ENCODE measurements at regions not wholly inside any gene's neighbourhood (a gene's known extent, or its start where the extent isn't known, plus 50 kb on each side); places are given as distances from the start of the nearest gene placed in this dataset.
"Not testable (repeated sequence)": the region's sequence is repeated elsewhere in the genome, so short reads cannot be mapped to it uniquely, and the experiment has no call there.

- ChIA-PET POLR2A (no interaction called here), CTCF (no interaction called here)
- H3K4me3 Mint-ChIP-seq = no peak overlapping the region
- peaks cover 39% of the 10 kb centered on the region for H3K9me3 Mint-ChIP-seq
- no peaks in the 10 kb centered on the region for H3K4me1 Mint-ChIP-seq
- H3K27ac Mint-ChIP-seq = no peak overlapping the region
- no peaks in the 10 kb centered on the region for H3K27me3 Mint-ChIP-seq
- peaks cover 7% of the 10 kb centered on the region for H3K36me3 Mint-ChIP-seq (ENCODE audit: low read depth)
- no peak for DNase-seq
Observed at GRCh38 chr20:29878777-29879442, 1378.6 kb upstream of the DEFB115 start.

GRCh38 chr20:29881107-29881506, 1376.4 kb upstream of the DEFB115 start:
- H3K4me3 Mint-ChIP-seq, H3K27ac Mint-ChIP-seq, DNase-seq, CTCF ChIA-PET, H3K4me1 Mint-ChIP-seq, H3K27me3 Mint-ChIP-seq, POLR2A ChIA-PET: not testable (repeated sequence)
- Mint-ChIP-seq H3K9me3 (peaks cover 38% of the 10 kb centered on the region), H3K36me3 (ENCODE audit: low read depth) (peaks cover 11% of the 10 kb centered on the region)

GRCh38 chr20:29883514-29884219, 1373.8 kb upstream of the DEFB115 start:
- H3K27ac Mint-ChIP-seq; DNase-seq; H3K4me1 Mint-ChIP-seq; H3K4me3 Mint-ChIP-seq; H3K27me3 Mint-ChIP-seq; H3K36me3 Mint-ChIP-seq (ENCODE audit: low read depth); POLR2A ChIA-PET; CTCF ChIA-PET: not testable (repeated sequence)
- peaks cover 42% of the 10 kb centered on the region for H3K9me3 Mint-ChIP-seq

GRCh38 chr20:29884322-29884721, 1373.1 kb upstream of the DEFB115 start:
- POLR2A ChIA-PET; H3K36me3 Mint-ChIP-seq (ENCODE audit: low read depth); H3K27ac Mint-ChIP-seq; H3K4me3 Mint-ChIP-seq; H3K27me3 Mint-ChIP-seq; H3K4me1 Mint-ChIP-seq; DNase-seq; CTCF ChIA-PET: not testable (repeated sequence)
- peaks cover 40% of the 10 kb centered on the region for H3K9me3 Mint-ChIP-seq

GRCh38 chr20:29885282-29886185, 1371.9 kb upstream of the DEFB115 start:
- H3K4me3 Mint-ChIP-seq; H3K27ac Mint-ChIP-seq; H3K36me3 Mint-ChIP-seq (ENCODE audit: low read depth); POLR2A ChIA-PET; H3K4me1 Mint-ChIP-seq; H3K27me3 Mint-ChIP-seq; DNase-seq: not testable (repeated sequence)
- CTCF ChIA-PET = interaction anchor here (1.5 kb wide), 1 partner anchor 622 kb away, joined by 4 read pairs; no protein-coding TSS in a partner anchor
- H3K9me3 Mint-ChIP-seq = peaks cover 43% of the 10 kb centered on the region

GRCh38 chr20:29891555-29891954, 1365.9 kb upstream of the DEFB115 start:
- POLR2A ChIA-PET; H3K36me3 Mint-ChIP-seq (ENCODE audit: low read depth); H3K27me3 Mint-ChIP-seq; H3K27ac Mint-ChIP-seq; H3K4me1 Mint-ChIP-seq; CTCF ChIA-PET; H3K4me3 Mint-ChIP-seq; DNase-seq: not testable (repeated sequence)
- peaks cover 32% of the 10 kb centered on the region for H3K9me3 Mint-ChIP-seq
